Mucosa of descending colon (tissue), 3 donors: ENCODE measurements at regions not wholly inside any gene's neighbourhood (a gene's known extent, or its start where the extent isn't known, plus 50 kb on each side); places are given as distances from the start of the nearest gene placed in this dataset.

Source experiments
- ATAC-seq: fragments of 200-7000 bp; cut with Tn5 transposase; one replicate; pipeline ENCODE4 v1.9.1; 2020; ENCODE audit warnings: mild to moderate bottlenecking, moderate library complexity
- DNase-seq, 3 donors: peaks; one replicate each; pipeline ENCODE4 v3.0.0-alpha.2; 2020
- H3K36me3 ChIP-seq: fragments of 200-600 bp; one replicate; pipeline ENCODE4 v1.8.0; 2021; ENCODE audit warnings: low read depth, mild to moderate bottlenecking
- H3K4me1 ChIP-seq: fragments of 200-600 bp; one replicate; pipeline ENCODE4 v1.8.0; 2021; ENCODE audit warnings: low read depth, mild to moderate bottlenecking
- H3K4me3 ChIP-seq: fragments of 200-600 bp; one replicate; pipeline ENCODE4 v1.8.0; 2021; ENCODE audit warnings: mild to moderate bottlenecking
- H3K9me3 ChIP-seq: fragments of 200-600 bp; one replicate; pipeline ENCODE4 v1.8.0; 2021; ENCODE audit warnings: mild to moderate bottlenecking
- CTCF ChIP-seq: fragments of 200-600 bp; IDR thresholded peaks from one replicate; pipeline ENCODE4 v1.8.0; 2022; ENCODE audit warnings: antibody characterized with exemption, mild to moderate bottlenecking
- intact Hi-C, 2 donors: fragments of 100-400 bp; cut with DNase I in 1 of 2; cut with micrococcal nuclease in 1 of 2; formaldehyde crosslinking; loops; one replicate each; pipeline versions ENCODE4 v1.11.0 to v1.11.1; 2022; cut with DNase I, micrococcal nuclease
- donor health status: DM: no; HTN: no; CAD: no; lungs with moderate emphysema.
- donor health status: DM: no; HTN: no; CAD: no.
- donor health status: DM: no; HTN: yes; CAD: no.

- Histone ChIP-seq H3K4me1 (no peaks in the 10 kb centered on the region), H3K4me3 (no peak overlapping the region), H3K9me3 (no peaks in the 10 kb centered on the region), H3K36me3 (no peaks in the 10 kb centered on the region)
- DNase-seq (peak in 1 of 3 donors; percentile 21), ATAC-seq (peak; percentile 51)
- TF ChIP-seq CTCF = no peak
- intact Hi-C loops = no loop called here
Observed at GRCh38 chr7:54115028-54115763, 427.0 kb upstream of the VSTM2A start.

- DNase-seq = no peak
- Histone ChIP-seq H3K4me1 (no peaks in the 10 kb centered on the region), H3K9me3 (no peaks in the 10 kb centered on the region), H3K36me3 (no peaks in the 10 kb centered on the region), H3K4me3 (no peak overlapping the region)
- no peak for TF ChIP-seq CTCF
- ATAC-seq = no peak
- intact Hi-C loops = no loop called here
Observed at GRCh38 chr7:54116956-54117355, 425.2 kb upstream of the VSTM2A start.

GRCh38 chr7:54129035-54129434, 413.1 kb upstream of the VSTM2A start:
- Histone ChIP-seq H3K36me3 (no peaks in the 10 kb centered on the region), H3K4me3 (no peak overlapping the region), H3K4me1 (no peaks in the 10 kb centered on the region), H3K9me3 (peaks cover 2% of the 10 kb centered on the region)
- TF ChIP-seq CTCF = no peak
- intact Hi-C loops = no loop called here
- no peak for ATAC-seq
- DNase-seq = no peak

- Histone ChIP-seq H3K4me3 (no peak overlapping the region), H3K9me3 (peaks cover 4% of the 10 kb centered on the region), H3K36me3 (no peaks in the 10 kb centered on the region), H3K4me1 (no peaks in the 10 kb centered on the region)
- TF ChIP-seq CTCF = no peak
- no peak for ATAC-seq
- intact Hi-C loops = no loop called here
- no peak for DNase-seq
Observed at GRCh38 chr7:54141576-54141975, 400.6 kb upstream of the VSTM2A start.

- ATAC-seq (no peak), DNase-seq (no peak)
- Histone ChIP-seq H3K9me3 (no peaks in the 10 kb centered on the region), H3K4me3 (no peak overlapping the region), H3K4me1 (no peaks in the 10 kb centered on the region), H3K36me3 (no peaks in the 10 kb centered on the region)
- TF ChIP-seq CTCF = no peak
- intact Hi-C loops = no loop called here
Observed at GRCh38 chr7:54145716-54146115, 396.5 kb upstream of the VSTM2A start.

GRCh38 chr7:54153462-54153861, 388.7 kb upstream of the VSTM2A start:
- no peak for TF ChIP-seq CTCF
- no peak overlapping the region for H3K4me3 ChIP-seq
- no peak for DNase-seq
- intact Hi-C loops = no loop called here
- ATAC-seq = no peak
- H3K36me3 ChIP-seq = no peaks in the 10 kb centered on the region
- H3K4me1 ChIP-seq = no peaks in the 10 kb centered on the region
- peaks cover 2% of the 10 kb centered on the region for H3K9me3 ChIP-seq
